Inflammatory macrophage (primary cell): ENCODE measurements at regions not wholly inside any gene's neighbourhood (a gene's known extent, or its start where the extent isn't known, plus 50 kb on each side); places are given as distances from the start of the nearest gene placed in this dataset.

Source experiments
- DNase-seq, 2 donors: peaks; one replicate each; pipeline ENCODE4 v3.0.0-alpha.2; 2020 to 2022

DNA sequence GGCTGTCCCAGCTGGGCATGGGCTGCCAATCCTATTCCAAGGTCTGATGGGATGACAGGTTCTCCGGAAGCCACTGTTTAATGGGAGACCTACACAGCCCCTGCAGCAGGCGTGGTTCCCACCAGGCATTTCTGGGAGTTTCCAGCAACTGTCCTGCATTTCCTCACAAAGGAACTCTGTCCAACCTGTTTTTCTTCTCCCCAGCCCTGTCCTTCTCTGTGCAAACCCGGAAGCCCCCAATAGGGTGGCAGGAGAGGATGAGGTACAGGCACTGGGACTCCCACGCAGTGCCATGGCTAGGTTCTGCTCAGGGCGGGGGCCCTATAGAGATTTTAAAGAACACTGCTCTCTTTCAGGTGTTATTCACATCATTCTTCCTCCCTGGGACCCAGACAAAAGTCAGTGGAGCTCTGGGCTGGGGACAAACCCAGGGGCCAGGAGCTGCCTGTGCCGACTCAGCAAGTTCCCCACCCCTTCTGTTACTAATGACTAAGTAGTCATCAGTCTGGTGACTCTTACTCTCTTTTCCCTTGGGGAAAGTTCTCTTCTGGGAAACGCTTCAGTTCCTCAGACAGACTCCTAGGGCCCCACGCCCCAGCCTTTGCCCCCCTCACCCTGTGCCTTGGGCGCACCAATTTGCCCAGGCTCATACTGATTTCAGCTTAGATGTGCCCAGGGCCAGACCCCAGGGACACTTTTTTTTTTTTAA is 97.7 kb downstream of the CD47 start:
- peak; percentile 82 to 85 for DNase-seq

DNA sequence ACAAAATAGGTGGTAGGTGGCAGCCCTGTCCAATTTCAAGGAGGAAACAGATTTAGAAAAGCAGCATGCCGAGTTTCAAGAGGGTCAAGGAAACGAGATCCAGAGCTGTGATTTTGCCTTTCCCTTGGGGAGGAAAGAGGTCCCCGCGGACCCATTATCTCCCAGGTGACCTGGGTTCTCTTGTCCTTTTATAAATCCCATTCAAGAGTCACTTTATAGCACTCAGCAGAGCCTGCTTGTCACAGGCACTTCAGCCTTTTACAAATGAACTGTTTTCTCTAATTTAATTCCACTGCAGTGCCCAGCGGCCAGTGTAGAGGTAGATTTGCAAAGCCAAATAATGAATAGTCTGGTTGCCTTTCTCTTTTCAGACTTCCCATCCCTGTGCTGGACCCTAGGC is 99.9 kb downstream of the CD47 start:
- DNase-seq: no peak

DNA sequence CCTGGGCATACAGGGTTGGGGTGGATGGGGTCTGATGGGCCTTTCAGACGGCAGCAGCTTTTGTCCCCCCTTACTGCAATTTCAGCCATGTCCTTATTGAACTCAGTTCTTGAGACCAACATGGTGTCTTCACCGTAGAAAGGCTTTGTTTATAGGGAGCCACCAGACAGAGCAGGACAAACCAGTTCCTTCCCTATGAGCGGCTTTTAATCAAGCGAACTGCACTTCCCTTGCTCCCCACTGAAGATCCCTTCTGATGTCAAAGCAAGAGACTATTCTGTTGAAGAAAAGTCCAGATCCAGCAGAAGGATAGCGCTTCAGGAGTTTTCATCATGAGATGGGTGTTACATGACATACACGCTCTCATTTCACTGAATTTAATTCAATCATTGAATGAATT is 100.4 kb downstream of the CD47 start:
- DNase-seq: no peak

DNA sequence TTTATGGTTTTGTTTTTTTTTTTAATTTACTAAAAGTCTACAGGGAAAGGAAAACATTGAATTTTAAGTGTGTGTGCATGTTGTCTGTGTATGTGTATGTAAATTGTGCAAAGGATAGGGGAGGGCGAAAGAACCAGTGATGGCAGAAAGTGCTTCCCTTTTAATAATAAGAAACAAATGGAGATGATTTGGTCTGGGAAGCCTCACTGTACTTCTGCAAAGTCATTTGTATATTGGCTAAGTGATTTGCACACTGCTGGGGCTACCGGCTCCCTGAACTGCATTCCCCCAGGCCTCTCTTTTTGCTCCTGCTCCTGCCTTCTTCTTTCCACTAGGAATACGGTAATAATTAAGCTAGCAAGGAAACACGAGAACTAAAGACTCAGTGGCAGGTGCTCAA is 101.2 kb downstream of the CD47 start:
- peak; percentile 70 to 74 for DNase-seq

DNA sequence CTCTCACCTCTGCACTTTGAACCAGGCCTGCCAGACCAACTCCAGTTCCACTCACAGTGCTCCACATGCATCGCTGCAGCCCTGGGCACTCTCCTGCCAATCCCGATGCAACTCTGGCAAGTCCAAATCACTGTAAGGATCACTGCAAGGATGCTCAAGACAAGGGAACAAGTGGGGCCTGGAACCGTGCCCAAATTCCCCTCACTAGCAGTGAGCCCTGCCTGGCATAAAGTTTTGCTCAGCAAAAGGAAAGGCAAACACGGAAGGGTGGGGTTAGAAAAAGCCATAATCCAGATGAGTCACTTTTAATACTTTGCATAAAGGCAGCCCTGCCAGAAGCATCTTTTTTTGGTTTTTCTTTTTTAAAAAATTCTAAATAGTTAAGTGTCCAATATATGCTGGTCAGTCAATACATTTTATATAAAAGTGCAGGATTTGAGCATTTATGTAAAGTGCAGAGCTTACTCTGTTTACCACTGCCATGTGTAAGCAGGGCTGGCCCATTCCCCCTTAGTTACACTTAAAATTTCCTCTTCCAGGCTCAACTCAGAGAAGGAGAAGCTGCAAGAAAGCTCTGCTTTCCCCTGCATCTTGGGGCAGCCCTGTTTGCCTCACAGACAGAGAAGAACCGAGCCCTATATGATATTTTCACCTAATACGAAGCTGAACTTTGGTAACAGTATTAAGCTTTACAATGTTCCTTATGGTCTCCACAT is 102.2 kb downstream of the CD47 start:
- peak; percentile 59 to 81 for DNase-seq

DNA sequence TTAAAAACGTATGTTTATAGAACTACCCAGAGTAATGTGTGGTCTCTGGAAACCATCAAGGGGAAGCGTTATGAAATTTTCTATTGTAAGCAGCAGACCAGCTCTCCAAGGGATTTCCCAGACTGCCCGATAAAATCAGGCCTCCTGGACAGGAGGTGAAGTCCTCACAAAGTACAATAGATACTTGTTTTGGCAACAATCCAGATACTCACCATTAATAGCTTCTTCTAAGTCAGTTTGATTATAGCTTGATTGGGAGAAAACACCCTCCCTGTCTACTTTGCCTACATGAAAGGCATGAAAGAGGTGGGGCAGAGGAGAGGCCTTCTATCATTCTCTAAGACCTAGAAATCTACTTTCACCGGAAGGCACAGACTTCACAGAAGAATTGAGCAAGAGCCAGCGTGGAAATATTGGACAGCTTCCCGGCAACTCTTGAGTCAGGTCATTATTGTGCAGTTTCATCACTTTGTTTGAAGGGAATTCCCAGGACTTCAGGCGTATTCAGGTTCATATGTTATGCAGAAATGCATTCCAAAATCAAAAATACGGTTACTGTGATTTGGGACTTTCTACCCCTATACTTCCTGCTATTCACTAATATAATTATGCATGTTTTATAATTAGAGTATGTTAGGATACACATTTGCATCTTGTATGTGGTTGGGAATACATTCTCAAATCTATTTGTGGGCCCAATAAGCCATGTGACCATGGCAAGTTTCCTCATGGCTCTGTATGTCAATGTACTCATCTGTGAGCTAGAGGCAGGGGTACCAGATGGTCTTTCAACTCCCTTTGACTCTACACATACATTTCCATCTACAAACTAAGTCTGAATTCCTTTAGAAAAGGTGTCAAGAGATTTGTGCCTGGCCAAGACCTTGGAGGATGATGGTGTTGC is 103.5 kb downstream of the CD47 start:
- peak; percentile 74 to 77 for DNase-seq

DNA sequence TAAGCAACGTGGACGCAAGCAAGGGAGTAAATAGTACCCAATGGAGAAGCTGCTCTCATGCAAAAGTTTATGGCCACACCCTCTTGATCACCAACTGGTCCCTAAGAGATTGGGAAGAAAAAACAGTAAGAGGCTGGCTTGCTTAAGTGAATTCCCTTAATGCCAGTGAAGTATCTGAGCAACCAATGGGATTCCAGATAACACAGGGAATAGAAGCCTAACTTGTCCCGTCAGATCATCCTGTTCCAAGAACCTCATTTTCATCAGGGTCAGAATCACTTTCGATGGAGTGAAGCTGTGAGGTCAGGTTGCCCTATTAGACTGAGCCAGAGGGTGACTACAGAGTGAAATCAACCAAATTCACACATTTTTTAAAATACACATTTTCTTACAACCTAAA is 104.3 kb downstream of the CD47 start:
- DNase-seq: no peak

DNA sequence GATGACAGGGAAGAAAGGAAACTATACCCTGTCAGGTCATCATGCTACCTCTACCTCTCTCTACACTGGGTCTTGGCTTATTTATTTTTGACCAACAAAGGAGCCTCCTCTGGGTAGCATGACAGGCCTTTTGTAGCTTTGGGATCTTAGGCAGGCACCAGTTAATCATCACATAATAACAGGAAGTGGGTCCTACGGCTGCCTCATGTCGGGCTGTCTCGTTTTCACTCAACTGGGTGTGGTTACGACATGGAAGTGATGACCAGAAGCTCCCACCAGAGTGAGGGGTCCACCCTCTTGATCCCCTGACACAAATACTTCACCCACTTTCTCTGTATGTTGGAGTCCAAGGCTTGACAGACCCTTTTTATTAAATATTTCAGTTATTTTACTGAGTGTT is 105.3 kb downstream of the CD47 start:
- DNase-seq: peak; percentile 78 to 80

DNA sequence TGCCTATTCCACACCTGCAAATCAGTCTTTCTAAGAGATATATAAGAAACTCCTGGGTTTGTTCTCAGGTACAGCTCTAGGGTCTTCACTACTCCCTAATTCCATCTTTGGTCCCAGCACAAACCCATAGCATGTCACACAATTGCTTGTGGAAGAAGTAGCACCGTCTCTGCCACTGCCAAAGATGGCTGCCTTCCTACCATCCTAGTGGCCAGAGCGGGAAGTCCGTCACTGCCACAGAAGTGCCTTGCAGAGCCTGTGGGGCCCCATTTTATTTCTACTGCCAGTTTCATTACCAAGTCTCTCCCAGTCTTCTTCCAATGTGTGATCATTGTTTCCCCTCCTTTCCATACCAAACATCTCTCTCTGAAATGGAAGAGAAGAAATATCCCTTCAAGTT is 107.6 kb downstream of the CD47 start:
- no peak for DNase-seq

DNA sequence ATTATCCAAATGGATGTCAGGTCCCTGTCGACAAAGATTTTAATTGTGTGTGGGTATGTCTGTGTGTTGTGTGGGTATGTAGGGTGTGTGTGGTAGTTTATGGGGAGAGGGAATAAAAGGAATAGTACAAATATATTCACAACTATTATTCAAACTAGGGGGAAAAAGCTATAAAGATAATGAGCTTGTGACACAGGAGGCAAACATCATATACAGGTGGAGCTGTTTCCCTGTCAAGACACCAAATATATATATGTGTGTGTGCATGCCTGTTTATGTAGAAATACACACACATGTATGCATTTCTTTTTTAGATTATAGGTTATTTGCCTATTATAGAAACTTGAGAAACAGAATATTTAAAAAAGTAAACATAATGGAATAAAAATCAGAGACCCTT is 108.7 kb downstream of the CD47 start:
- no peak for DNase-seq

DNA sequence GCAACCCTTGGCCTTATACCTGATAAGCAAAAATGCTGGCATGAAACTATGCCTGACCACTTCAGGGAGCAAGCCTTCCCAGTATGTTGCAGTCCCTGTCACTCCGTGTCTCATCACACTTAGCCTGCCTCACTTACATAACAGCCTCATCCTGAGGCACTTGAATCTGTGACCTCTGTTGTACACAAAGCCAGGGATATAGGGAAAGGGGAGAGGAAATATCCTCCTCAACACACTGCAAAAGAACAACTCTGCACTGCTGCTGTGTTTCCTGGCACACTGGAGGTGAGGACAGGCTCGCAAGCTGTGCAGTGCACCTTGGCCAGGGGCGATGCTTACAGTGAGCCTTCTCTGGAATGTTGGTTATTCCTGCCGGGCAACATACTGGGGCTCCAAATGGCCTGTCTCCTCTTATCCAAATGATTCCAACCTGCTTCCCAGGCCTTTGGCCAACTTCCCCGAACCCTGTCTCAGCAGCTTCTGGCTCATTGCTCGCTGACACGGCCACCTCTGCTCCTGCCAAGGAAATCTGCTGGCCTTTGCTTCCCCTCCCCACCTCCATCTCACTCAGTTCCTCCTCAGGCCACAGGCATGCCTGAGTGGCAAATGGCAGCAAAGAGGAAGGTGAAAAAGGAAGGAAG is 109.2 kb downstream of the CD47 start:
- DNase-seq: peak; percentile 45 to 61

DNA sequence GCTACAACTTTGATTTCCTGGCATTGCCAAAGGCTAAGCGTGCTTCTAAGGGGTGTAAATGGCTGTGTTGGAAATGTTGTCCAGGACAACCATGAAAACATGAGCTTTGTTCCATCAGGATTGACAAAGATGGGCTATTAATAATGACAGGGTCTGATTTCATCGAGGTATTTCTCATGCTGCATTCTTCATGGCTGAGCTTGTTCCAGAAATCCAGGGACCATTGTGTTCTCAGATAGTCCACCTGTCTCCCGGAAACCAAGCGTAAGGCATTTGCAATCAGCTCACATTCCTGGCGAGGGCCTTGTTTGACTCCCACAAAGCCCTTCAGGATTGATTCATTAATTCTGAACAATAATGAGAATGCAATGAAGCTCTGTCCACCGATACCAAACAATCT is 111.3 kb downstream of the CD47 start:
- DNase-seq: no peak

DNA sequence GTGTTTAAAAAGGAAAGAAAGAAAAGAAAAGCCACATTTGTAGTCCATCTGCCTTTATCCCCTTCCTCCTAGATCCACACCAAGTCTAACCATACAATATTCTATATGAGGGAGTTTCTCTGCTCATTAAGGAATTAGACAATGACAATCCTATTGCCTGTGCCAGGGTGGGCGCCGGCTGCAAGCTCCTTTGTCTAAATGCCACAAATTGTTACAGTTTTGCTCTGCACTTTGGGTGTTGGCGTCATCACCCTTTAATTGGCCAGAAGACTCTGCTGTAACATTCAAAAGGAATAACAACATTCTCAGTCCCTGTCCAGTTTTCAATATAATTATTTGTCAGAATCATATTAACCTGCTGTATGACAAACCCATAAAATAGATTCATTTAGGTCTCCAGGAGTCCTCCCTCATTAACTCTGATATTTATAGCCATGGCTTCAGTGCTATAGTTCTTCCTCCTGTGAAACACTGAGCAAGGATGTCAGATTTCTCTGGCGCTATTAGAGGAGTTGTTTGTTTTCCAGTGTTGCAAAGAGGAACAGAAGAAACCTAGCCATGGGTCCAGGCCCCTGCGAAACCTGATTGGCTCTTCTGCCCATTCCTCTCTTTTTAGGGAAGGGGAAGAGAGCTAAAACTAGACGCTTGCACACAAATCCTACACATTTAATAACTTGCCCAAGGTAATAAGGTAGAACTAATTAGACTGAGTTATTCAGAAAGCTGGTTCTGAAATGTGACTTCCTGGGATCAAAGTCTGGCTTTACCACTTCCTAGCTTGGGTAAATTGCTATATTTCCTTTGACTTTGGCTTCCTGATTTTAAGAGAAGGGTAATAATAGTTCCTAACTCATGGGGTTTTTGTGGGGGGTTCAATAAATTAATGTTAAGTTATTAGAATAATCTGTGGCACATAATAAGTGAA is 112.4 kb downstream of the CD47 start:
- DNase-seq: peak in 1 of 2 donors; percentile 48

DNA sequence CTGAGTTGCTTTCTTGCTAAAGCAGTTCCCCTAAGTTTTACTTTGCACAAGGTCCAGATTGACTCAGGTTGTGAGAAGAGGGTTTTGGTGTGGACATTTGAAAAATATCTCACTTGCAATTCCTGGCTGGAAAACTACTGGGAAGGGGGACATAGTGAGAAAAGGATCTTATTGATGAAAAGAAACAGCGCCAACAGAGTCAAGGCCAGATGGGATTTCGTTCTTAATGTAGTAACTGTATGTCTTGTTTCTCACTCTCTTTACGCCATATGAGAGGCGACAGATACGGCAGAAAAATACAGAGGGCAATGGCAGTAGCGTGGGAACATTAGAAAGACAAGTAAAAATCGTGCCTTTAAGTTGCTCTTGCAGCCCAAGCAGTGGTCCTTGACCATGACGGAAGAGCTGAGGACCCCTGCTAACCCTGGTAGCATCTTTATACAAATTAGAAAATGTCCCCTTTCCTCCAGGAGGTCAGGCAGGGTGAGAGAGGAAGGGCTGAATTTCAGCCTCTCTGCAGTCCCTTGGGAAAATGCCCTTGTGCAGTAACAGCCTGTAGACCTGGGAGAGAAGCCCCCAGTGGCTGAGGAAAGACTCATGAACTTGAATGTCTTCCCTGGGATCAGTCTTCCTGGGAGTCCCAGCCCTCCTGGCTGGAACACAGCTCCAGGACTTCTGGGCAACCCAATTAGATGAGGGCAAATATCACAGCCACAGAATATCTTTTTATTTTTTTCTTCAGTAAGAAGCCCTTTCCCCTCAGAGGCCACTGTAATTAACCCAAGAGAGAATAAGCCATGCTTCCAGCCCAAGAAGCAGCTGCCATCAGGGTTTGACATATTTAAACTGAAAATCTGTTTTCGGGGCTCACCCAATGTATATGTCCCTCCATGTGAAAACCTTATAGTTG is 113.4 kb downstream of the CD47 start:
- DNase-seq: no peak

DNA sequence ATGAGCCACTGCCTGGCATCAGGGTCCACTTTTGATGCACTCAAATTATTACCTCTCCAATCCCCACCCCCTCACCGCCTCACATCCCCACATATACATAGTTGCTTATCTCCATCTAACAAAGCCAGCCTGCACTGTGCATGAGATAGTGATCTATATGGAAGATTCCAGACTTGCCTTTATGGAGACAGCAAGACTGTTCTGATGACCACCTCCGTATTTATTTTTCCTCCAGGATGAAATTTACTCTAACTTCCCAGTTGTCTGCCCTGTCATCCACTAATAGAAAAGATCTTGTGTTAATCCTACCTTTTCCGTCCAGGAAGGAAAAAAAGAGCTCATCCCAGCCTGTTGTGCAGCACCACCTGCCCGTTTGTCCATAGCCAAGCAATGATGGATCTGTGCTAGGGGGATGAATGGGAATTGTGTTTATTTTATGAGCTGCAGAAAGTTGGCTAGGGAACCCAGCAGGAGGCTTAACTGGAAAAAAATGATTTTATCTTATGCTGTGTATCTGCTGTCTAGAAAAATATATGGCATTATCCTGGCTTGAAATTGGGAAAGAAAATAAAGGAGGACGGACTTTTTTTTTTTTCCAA is 114.5 kb downstream of the CD47 start:
- DNase-seq: no peak

DNA sequence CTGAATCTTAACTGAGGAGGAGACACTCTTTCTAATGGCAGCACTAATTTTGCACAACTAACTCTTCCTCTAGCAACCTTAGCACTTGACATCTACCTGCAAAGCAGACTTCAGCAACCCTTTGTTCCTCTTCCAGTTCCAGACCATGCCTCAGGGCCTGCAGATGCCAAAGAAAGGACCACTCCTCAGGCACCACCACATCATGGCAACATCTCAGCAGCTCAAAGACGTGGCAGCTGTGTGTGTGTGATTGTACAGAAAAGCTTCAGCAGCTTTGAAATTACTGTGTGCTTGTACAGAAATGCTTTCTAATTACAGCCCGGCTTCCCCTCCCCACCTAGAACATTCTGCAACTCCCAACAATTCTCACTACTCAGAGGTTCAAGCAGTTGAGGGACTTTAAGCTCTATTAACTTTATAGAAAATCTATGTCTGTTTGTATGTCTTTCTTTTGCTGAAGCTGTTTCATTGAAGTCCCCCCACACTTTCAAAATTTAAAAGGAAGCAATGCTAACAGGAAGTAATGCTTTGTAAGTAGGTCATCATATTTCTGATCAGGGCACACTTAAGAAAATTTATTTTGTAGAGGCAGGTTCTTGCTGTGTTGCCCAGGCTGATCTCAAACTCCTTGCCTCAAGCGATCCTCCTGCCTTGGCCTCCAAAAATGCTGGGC is 115.2 kb downstream of the CD47 start:
- no peak for DNase-seq

DNA sequence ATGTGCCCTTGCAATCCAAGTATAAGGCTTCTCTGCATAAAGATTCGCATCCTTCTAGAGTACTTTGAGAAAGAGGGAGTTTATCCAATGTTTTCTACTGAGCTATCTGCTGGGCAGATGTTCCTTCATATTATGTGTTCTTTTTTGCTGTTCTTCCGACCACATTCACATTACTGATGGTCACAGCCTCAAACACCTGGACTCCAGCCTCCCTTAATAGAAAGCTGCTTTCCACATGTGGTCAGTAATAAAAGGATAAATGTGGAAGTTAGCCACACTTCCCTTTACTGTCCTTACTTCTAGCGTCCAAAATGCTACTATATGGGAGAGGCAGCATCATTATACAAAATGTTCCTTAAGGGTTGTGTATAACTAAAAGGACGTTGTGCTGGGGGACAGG is 116.9 kb downstream of the CD47 start:
- no peak for DNase-seq

DNA sequence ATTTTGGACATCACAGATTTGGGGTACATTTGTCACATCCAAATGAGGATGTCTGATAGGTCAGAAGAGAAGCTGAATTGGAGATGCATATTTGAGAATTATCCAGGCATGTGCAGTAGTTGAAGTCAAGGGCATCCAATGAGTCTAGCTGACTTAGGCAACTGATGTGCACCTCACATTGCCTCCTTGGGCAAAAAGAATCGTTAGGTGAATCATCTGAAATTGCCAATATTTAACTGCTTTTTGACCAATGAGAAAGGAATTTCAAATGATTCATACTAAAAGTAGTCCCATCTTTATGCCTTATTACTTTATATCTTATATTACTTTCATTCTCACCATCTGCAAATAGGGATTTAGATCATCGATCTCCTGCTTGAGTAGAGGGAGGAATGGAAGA is 117.7 kb downstream of the CD47 start:
- DNase-seq: no peak

DNA sequence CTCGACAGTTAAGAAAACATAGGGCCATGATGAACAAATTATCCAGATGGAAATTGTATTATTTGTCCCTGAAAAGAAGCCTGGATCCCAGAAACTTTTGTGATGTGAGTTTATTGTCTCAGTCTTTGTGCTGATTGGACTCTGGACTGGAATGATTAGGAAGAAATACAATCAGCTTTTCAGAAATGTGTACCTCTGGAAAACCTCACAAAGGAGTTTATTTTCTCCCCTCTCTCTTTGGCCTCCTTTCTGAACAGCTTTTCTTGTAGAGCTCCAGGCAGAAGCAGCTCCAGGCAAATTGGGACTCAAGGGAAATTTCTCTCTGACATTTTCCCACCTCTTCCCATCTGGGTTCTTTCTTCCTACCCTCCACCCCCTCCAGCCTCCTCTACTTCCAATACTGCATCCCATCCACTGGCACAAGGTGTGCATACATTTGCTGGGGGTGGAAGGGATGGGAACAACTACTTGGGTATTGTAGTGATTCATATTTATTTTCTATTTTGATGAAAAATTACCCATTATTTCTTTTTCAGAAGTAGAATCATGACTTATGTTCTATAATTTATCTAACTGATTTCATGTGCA is 119.7 kb downstream of the CD47 start:
- DNase-seq: no peak
